ENCODE measurements at regions not wholly inside any gene's neighbourhood (a gene's known extent, or its start where the extent isn't known, plus 50 kb on each side); places are given as distances from the start of the nearest gene placed in this dataset.

- no peak for TF ChIP-seq ETS1 (IDR thresholded peaks at IDR 0.05)
- no peak for TF ChIP-seq JUNB (IDR thresholded peaks at IDR 0.05; ENCODE audit: unreplicated experiment)
- TF ChIP-seq EZH2 (IDR thresholded peaks at IDR 0.05; ENCODE audit: low read depth, unreplicated experiment), result no peak
- TF ChIP-seq POLR2AphosphoS5 (IDR thresholded peaks at IDR 0.05; ENCODE audit: low read depth), result no peak
- no peak for TF ChIP-seq REST (IDR thresholded peaks at IDR 0.05; ENCODE audit: unreplicated experiment)
- no peak for TF ChIP-seq ZNF114 (CRISPR knock-in tag; IDR thresholded peaks at IDR 0.05)
- TF ChIP-seq CTCF (conservative IDR thresholded peaks at IDR 0.05; ENCODE audit: low read depth in 2 of 2), result no peak
These were observed 233.6 kb upstream of the IRX1 start (continued) for GRCh38 chr5:3361811-3362605.

- H3K4me2 ChIP-seq, result no peak overlapping the region
- no peaks in the 10 kb centered on the region for H3K36me3 ChIP-seq (ENCODE audit: insufficient read depth)
- no peaks in the 10 kb centered on the region for H4K20me1 ChIP-seq (replicated peaks; ENCODE audit: insufficient read depth)
- Mint-ChIP-seq H3K4me1 (peaks cover 3% of the 10 kb centered on the region; the same call in 1 of the 3 replicates), H3K36me3 (ENCODE audit: low read depth) (no peaks in the 10 kb centered on the region), H3K4me3 (no peak overlapping the region), H3K27ac (no peak overlapping the region), H3K27me3 (ENCODE audit: insufficient read depth, low read depth, poor library complexity) (no peaks in the 10 kb centered on the region), H3K9me3 (peaks cover 7% of the 10 kb centered on the region)
- no peak overlapping the region for H2AFZ ChIP-seq
- no peak overlapping the region for H3K27ac ChIP-seq (ENCODE audit: low read depth)
- H3K4me3 ChIP-seq, result no peak overlapping the region
- TF ChIP-seq ZNF114 (CRISPR knock-in tag; IDR thresholded peaks at IDR 0.05) (no peak), STAT1 (IDR thresholded peaks at IDR 0.05; ENCODE audit: unreplicated experiment) (no peak), CREB1 (CRISPR knock-in tag; IDR thresholded peaks at IDR 0.05; ENCODE audit: low read depth) (no peak), REST (IDR thresholded peaks at IDR 0.05; ENCODE audit: unreplicated experiment) (peak; percentile 24)
- H3K9me2 ChIP-seq (ENCODE audit: insufficient read depth), result peaks cover 5% of the 10 kb centered on the region; the same call in 1 of the 2 replicates
- H3K27me3 ChIP-seq (ENCODE audit: insufficient read depth), result no peaks in the 10 kb centered on the region
- H3K79me2 ChIP-seq (replicated peaks; ENCODE audit: insufficient read depth), result no peaks in the 10 kb centered on the region
- no peak for ATAC-seq
- no peak for DNase-seq (ENCODE audit: low spot score)
- H3K4me1 ChIP-seq (ENCODE audit: insufficient read depth), result no peaks in the 10 kb centered on the region
- no peaks in the 10 kb centered on the region for H3F3A ChIP-seq (replicated peaks; ENCODE audit: low read depth)
These were observed 236.0 kb upstream of the IRX1 start for GRCh38 chr5:3359642-3360041.
